ENCODE measurements at regions not wholly inside any gene's neighbourhood (a gene's known extent, or its start where the extent isn't known, plus 50 kb on each side); places are given as distances from the start of the nearest gene placed in this dataset.

DNA sequence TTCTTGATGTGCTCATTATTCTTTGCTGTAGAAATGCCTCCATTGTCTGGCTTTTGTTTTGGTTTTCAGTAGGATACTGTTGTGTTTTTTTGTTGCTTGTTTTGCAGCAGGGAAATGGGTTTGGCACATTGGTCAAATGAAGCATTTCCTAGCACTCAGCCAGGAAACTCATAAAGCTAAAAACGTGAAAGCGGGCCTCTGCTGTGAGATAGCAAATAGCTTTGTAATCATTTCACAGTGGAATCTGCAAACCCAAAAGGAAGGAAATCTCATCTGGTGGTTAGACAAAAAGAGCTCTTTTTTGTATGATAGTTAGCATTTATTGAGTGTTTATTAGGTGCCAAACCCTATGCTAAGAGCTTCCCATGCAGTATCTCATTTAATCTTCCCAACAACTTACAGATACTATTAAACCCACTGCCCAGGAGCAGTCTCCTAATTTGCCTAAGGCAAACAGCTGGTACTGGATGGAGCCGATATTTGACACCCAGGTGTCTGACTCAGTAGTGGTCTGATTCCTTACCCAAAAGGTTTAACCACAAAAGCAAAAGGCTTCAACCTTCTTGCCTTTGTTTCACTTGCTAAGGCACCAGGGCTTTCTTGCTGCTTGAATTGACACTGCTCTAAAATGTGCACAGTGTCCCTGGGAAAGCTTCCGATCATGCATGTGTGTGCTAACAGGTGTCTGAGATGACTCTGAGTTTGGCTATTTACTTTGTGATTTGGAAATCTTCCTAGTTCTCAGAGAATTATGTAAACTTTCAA lies 527.9 kb upstream of the MDFIC2 start:
- no peak for DNase-seq (ENCODE audit: low spot score)

DNA sequence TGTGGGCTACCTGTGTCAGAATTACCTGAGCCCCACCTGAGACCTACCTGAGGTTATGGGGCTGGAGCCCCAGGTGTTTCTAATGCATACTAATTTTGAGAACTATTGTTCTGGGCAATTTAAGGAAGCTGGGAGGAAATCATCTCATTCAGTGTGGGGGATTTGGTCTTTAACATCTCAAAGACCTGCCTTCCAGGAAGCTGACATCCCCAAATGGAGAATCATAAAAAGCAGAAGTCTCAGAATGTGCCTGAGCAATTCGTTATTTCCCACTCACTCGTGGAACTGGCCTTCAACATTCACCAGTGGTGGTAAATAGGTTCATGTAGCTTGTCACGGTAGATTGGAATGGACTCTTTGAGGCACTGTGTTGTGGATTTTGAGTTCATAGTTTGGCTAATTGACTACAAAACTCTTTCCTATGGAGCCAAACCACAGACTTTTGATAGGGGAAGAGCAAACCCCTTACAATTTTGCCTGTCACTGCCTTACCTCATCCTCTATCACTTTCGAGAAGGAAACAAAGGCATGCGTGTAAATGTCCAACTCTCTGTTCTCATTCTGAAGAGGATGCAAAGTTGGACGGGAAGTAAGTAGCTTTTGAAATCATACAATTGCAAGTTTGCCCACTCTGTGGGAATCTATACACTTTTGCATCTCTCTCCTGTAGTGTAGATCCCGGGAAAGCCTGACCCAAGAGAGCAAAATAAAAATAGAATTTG lies 521.0 kb upstream of the MDFIC2 start:
- DNase-seq (ENCODE audit: low spot score): peak; percentile 30

DNA sequence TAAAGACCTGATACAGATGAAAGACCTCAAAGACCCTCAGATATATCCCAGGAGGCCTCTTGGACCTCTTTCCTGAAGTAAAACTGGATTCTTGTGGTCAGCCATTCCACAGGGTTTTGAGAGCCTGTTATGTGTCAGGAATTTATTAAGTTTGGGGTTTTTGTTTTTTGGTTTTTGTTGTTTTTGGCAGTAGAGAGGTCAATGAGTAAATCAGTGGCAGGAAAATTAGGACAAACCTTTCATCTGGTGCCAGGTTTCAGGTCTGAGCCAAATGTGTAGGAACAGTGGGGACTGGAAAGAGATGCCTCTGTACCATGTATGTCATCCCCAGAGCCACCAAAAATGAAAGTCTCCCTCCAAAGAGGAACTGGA lies 520.4 kb upstream of the MDFIC2 start:
- no peak for DNase-seq (ENCODE audit: low spot score)

DNA sequence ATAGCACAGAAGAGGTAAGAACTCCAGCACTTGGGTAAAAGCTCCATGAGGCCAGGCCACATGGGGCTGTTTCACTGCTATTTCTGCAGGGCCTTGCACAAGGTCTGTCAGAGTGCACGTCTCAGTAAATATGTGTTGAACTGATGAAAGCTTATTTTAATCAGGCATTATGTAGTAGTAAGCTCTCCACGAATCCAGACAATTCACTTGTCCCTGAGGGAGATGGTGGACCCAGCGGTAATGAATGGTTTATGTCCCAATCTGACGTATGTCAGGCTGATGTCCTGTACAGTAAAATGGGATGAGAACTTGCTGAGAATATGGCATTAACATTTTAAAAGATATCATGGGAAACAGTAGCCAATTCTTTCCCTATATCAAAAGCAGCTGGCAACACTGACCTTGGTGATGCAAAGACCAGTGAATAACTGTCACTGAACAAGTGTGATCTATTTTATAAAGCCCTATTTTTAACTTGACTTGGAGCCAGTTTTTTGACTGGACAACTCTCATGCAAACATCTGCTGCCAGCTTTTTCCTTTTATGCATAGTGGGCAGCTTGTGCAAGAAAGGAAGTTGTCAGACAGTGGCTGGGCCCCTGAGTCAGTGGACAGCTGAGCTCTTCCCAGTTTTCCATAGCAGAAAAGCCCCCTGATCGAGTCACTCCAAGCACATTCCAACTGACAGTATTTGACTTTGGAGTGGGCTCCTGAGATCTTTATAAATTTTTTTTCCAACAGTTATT lies 519.8 kb upstream of the MDFIC2 start:
- peak; percentile 30 for DNase-seq (ENCODE audit: low spot score)

DNA sequence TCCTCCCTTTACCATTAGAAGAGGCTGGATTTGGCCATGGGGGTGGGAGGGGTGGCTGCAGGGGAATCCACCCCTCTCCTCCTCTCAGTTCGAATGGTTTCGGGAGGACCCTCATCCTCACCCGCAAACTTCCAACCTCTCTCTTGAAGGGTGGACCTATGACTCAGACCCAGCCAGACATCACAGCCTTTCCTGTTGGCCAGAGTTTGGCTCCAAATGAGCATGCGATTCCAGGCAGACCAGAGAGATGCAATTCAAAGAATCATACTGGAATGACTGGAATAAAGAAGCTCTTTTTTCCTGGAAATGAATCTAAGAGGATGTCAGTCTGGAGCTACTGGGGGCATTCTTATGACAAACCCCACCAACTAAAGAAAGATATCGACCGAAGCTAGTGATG lies 516.7 kb upstream of the MDFIC2 start:
- DNase-seq (ENCODE audit: low spot score): no peak

DNA sequence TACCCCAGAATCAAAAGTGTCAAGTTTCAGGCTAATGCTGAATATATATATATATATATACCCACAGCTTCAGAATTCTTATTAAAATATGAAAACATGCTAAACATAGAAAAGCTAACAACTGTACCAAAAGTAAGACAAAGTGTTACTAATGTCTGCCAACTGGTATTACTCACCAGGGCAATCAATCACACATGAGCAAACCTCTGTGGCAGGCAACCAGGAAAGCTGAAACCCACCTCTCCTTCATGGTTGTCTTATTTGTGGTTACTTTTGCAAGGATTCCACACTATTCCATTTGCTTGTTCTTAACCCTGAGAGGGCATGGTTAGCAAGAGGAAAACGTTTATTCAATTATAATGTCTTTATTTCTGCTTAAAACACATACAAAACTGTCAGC lies 512.3 kb upstream of the MDFIC2 start:
- DNase-seq (ENCODE audit: low spot score): no peak

DNA sequence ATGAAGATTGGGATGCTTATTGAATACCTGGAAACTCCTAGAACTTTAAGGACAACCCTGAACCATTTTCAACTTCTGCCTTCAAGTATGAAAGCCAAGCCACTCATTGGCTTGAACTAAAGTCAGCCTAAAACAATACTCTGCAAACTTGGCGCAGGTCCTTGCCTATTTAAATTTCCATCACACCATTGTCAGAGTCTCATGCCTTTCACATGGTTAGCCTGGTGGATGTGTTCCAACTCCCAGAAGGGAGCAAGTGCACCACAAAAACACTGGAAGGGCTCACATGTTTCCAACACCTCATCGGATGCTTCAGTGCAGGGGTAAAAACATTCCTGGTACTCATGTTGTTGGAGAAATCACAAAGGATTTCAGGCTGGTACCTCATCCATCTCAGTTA lies 511.6 kb upstream of the MDFIC2 start:
- DNase-seq (ENCODE audit: low spot score): peak; percentile 31

DNA sequence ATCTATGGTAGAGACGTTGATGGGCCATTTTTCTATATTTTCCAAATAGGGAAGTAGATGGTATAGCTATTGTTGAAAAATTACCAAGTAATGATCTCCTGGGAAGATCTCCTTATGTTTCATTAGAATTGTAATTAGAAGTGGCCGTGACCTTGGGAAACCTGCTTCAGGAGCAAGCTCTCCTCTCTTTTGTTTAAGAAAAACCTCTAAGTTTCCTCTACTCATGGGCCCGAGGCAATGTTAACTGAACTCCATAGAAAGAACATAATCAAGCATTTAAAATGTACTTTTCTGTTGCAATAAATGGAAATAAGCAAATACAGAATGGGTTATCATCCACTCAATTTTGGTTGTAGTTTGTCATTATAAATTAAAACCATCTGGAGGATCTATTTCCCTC lies 511.2 kb upstream of the MDFIC2 start:
- DNase-seq (ENCODE audit: low spot score): no peak

DNA sequence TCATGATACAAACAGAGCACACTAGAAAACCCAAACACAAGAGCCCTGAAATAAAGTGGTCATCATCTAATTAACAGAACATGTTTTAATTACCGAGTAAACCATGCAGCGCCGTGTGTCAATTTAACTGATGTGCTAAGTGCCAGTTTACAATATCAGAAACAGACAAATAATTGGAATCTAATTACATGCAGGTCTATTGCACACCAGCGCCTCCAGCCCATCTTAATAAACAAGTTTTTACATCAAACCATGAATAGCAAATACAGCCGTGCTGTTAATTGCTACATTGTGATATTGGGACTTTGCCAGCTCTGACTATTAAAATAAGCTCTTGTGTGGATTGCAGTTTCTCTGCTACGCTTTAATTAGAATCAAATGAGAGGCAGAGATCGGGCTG lies 510.2 kb upstream of the MDFIC2 start:
- DNase-seq (ENCODE audit: low spot score): peak; percentile 18

DNA sequence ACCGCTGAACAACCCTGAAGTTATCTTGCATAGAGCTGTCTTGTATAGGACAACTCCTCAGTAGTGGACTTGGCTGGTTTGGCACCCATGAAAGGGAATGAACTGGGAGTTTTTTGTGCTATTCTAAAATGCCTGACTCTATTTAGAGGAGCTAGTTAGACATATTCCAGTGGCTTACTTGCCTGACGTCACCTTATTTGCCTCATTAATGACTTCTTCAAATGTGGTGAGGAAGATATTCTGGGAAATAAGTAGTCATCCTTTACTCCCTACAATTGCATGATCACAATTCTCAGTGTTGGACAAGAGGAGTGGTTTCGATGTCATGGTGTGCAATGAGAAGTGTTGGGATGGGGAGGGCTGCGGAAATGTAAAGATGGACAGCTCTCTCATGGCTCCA lies 509.2 kb upstream of the MDFIC2 start:
- DNase-seq (ENCODE audit: low spot score): no peak

DNA sequence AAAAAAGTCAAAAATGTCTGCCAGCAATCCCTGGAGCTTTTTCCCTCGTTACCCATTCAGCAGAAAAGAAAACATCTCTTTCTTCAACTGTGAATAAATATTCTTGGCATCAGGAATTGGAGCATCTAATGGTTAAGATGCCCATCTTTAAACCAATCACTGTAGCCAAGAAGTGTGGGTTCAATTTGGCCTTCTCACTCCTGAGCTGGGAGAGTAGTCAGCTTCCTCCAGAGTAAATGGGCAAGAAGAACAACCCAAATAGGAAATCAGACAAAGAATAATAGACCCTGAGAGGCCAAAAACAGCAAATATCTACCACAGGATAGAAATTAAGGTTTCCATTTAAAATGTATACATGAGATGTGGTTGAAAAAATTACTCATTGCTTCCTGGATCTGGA lies 508.0 kb upstream of the MDFIC2 start:
- peak; percentile 24 for DNase-seq (ENCODE audit: low spot score)

DNA sequence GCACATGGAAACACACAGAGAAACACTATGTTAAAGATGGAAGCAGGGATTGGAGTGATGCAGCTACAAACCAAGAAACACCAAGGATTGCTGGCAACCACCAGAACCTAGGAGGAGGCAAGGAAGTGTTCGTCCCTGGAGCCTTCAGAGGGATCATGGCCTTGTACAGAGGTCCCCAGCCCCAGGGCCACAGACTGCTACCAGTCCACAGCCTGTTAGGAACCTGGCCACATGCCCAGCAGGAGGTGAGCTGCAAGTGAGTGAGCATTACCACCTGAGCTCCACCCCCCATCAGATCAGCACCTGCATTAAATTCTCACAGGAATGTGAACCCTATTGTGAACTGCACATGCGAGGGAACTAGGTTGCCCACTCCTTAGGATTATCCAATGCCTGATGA lies 505.7 kb upstream of the MDFIC2 start:
- no peak for DNase-seq (ENCODE audit: low spot score)

DNA sequence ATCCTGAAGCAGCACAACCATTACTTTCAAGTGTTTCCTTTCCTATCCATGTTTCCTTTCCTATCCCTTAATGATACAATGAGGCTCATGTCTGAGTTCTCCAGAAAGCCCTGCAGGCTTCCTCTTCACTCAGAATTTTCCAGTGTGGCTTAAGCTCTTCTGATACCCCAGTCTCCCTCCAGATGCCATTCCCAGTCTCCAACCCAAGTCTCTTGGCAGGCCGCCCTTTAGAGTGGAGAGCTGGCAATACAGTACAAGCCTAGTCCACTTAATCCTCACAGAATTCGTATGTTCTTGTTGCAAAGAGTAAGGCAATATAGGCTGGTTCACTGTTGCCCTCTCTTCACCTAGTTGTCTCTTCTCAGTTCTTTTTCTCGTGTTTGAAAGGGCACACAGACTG lies 503.9 kb upstream of the MDFIC2 start:
- DNase-seq (ENCODE audit: low spot score): no peak

DNA sequence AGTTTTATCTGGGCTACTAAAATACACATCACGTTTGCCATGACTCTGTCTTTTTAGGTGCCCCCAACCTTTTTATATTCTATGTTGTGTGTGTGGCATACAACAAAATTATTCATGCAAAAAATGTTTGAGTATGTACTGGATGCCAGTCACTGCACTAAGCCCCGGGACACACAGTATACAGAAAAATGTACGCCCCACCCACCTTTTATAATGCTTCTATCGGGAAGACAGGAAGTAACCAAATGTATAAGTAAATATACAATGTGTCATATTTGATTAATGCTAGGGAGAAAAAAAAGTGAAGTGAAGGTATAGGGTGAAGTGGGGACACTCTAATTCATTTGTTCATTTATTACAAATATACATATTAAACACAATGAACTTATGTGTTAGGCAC lies 503.4 kb upstream of the MDFIC2 start:
- no peak for DNase-seq (ENCODE audit: low spot score)

DNA sequence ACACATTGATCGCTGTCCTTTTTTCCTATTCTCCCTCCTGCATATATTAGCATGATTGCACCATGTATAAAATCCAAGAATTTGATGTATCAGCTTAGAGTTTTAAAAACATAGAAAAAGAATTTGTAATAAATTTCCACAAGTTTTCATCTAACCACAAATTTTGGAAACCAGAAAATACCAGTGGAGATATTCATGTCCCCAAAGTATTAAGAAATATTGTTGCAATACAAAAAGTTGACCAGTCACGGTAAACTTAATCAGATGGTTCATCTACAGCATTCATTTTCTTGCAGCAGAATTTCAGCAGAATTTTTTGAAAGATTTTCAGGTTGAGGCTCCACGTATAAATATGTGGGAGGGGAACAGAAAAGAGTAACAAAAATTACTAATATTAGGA lies 500.9 kb upstream of the MDFIC2 start:
- DNase-seq (ENCODE audit: low spot score): no peak

DNA sequence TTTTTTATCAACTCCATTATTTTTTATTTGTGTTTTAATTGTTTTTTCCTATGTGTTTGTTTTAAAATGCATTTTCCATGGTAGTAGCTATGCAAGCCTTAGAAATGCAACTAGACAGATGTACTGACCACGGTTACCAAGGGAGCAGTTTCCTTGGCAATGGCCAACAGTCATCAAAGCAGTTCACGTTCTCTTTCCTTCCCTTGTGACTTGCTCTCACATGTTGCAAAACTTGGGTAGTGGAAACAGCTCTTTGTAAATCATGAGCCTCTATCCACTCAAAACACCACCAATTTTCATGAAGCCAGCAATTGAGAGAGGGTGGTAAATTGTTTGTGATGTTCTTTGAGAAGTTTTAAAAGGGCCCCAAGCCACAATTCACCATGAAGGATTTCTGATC lies 499.4 kb upstream of the MDFIC2 start:
- peak; percentile 24 for DNase-seq (ENCODE audit: low spot score)

DNA sequence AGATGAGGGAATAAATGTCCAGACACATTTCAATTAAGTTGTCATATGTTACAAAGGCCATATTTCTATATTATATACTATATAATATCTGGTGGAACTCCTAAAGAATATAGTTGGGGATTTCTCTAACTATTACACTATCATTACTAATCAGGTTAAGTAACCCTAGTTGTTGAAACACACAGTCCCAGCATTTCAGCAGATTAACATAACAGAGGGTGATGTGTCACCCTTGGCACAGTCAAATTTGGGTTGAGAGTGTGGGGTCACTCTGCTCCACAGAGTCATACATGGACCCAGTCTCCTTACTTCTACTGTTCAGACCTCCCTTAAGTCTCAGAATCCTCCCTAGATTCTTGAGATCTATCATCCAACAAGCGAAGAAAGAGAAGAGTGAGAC lies 496.4 kb upstream of the MDFIC2 start:
- DNase-seq (ENCODE audit: low spot score): no peak

DNA sequence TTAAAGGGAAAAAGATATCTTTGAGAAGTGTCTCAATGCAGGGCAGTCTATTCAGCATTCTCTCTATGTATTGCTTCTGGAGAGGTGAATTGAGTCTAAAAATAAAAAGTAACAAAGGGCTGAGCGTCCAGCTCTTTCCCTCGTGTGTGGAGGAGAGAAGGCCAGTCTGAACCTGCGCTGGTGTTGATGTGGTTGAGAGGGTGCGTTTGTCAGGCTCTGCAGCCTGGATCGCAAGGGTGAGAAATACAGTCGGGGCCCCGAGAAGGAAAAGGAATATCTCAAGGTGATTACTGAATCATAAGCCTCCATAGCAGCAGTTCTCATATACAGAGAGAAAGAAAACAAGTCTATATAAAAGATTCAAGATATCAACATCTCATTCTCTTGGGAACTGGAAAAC lies 494.1 kb upstream of the MDFIC2 start:
- DNase-seq (ENCODE audit: low spot score): no peak

DNA sequence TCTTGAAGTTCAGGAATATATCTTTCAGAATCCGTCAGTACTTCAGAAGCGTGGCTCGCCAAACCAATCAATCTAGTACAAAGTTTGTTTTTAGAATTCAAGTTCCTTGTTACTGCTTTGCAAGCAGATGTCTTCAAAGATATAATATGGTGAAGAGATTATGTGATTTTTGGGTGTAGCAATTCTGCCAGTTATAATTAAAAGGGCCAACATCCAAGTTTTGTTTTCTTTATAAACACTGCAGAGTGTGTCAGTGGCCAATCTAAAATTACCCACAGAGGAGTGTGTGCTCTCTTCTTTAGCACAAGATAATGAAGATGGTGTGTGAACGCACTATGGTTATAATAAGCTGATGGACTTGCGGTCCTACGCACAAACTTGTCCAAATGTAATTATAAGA lies 493.6 kb upstream of the MDFIC2 start:
- no peak for DNase-seq (ENCODE audit: low spot score)

DNA sequence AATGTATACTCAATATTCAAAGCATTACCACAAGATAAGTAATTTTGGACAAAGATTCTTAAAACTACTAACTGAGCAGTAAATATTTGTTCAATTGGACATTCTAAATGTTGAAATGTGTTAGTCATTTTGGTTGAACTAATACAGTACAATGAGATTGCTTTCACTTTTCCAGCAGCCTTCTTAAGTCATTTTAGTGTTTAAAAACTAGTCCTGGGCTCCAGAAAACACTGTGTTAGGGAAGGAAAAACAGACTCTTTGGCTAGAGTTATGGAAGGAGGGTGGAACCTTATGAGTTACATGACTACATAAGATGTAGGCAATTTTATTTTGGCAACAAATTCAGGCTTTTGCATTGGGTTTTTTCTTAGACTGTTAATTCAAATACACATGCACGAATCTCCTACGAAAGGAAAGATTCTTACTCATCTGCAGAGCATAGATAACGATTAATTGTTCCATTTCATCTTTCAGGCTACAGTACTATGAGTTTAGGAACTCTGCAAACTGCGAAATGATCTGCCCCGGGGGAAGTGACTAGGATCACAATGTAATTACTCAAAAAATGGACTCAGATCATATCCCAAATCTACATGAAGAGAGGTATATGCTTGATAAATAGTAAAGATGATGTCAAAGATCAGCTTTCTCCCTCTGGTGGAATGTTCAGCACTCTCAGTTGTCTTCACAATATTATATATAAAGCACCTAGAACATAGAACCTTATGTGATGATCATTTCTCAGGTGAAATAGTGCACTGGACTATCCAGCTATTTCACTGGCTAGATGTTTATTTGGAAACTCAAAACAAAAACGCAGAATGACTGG lies 492.8 kb upstream of the MDFIC2 start:
- DNase-seq (ENCODE audit: low spot score): no peak

DNA sequence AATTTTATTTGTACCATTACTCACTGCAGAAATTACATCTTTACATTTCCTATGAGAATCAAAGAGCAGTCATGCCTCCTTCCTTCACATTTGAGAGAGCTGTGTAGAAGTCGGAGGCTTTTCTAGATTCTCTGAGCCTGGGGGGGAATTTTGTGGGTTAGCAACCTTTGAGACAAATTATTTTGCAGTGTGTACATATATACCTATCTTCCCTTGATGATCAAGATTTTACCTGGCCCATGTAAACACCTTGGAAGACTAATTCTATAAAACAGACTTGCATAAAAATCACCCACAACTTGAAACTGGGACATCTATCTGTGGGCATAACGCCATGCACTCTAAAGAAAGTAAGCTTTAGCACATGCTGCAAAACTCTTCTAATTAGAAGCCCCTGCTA lies 491.5 kb upstream of the MDFIC2 start:
- DNase-seq (ENCODE audit: low spot score): no peak

DNA sequence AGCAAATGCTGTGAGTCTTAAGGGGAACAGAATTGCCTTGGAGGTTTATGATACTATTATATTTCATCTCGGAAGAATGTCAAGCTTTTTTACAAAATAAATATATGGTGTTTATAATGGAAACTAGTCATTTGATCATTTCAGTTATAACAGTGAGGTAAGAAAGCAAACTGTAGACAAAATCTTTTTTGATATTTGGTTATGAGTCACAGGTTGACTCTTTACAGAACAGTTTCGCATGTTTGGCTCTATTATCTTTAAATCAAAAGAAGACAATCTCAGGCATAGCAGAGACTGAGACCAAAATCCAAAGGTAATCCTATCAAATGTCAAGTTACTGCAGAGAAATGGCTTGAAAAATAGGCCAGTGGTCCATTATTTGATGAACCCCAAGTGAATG lies 490.9 kb upstream of the MDFIC2 start:
- no peak for DNase-seq (ENCODE audit: low spot score)

Measured in pons (tissue), 1 donor.